Endothelial cell of umbilical vein (primary cell): ENCODE measurements at regions not wholly inside any gene's neighbourhood (a gene's known extent, or its start where the extent isn't known, plus 50 kb on each side); places are given as distances from the start of the nearest gene placed in this dataset.

Experiments
- BruUV-seq: library from RNA; stranded (reverse); fragments of 400-500 nt; replicated peaks from 2 replicates; lab custom pipeline; 2021; lab: Mats Ljungman, UMichigan
- CTCF ChIA-PET: fragments of 300-600, 350-600 bp; sonication (Branson Sonifier 250); formaldehyde crosslinking; loops from one replicate; lab custom pipeline; 2021; ENCODE audit warnings: antibody characterized with exemption, inconsistent platforms; lab: Charles Lee
- POLR2A ChIA-PET: fragments of 300-600, 350-600 bp; sonication (Branson Sonifier 250); formaldehyde crosslinking; loops from one replicate; lab custom pipeline; 2021; ENCODE audit warnings: antibody characterized with exemption, inconsistent platforms; lab: Charles Lee
- DNase-seq: peaks from one replicate; pipeline ENCODE4 v3.0.0-alpha.2; 2011; ENCODE audit warnings: low read depth, low spot score
- FAIRE-seq: peaks from 2 replicates; lab custom pipeline; 2011; peaks lifted over from hg19 to GRCh38; lab: Jason Lieb, UNC
- H2AFZ ChIP-seq: 2 replicates; pipeline ENCODE4 v1.6.0; 2012; ENCODE audit warnings: low read depth, low read length, control low read depth, inconsistent platforms
- H3K27ac ChIP-seq: 2 replicates; pipeline ENCODE4 v1.5.1; 2011; ENCODE audit warnings: low read depth, mild to moderate bottlenecking, control low read depth, low read length, moderate library complexity; ENCODE audit not compliant: insufficient read depth
- H3K27me3 ChIP-seq, 2 experiments: 2 replicates each; pipeline versions ENCODE4 v1.6.0 to v1.6.1; 2011; ENCODE audit warnings: low read length in 2 of 2, mixed read lengths in 1 of 2; ENCODE audit not compliant: control insufficient read depth in 2 of 2, insufficient read depth in 2 of 2
- H3K36me3 ChIP-seq, 2 experiments: 2 replicates in 1 of 2; 3 replicates in 1 of 2; pipeline ENCODE4 v1.5.1; 2011; ENCODE audit warnings: low read length in 2 of 2, mild to moderate bottlenecking in 1 of 2, moderate library complexity in 1 of 2; ENCODE audit not compliant: control insufficient read depth in 2 of 2, insufficient read depth in 2 of 2; ENCODE audit errors: extremely low read depth in 1 of 2
- H3K4me1 ChIP-seq: 3 replicates; pipeline ENCODE4 v1.5.1; 2011; ENCODE audit warnings: mild to moderate bottlenecking, low read length; ENCODE audit not compliant: control insufficient read depth, insufficient read depth; ENCODE audit errors: extremely low read depth
- H3K4me2 ChIP-seq: 2 replicates; pipeline ENCODE4 v1.6.1; 2011; ENCODE audit warnings: low read length, control low read depth, mixed read lengths; ENCODE audit not compliant: insufficient read depth
- H3K4me3 ChIP-seq, 3 experiments: fragments of 200-600 bp in 1 of 3; sonication (generic), shearing (Covaris generic) in 1 of 3; replicated peaks in 1 of 3; 2 replicates each; pipeline ENCODE4 v1.5.1; 2011 to 2016; ENCODE audit warnings: control low read depth in 3 of 3, low read length in 3 of 3, mild to moderate bottlenecking in 2 of 3, inconsistent platforms in 1 of 3, low read depth in 1 of 3, moderate library complexity in 1 of 3; ENCODE audit not compliant: insufficient read depth in 1 of 3
- H3K79me2 ChIP-seq: 2 replicates; pipeline ENCODE4 v1.6.0; 2012; ENCODE audit warnings: low read length, inconsistent platforms; ENCODE audit not compliant: control insufficient read depth, insufficient read depth
- H3K9ac ChIP-seq: replicated peaks from 2 replicates; pipeline ENCODE3; 2011; ENCODE audit warnings: low read length, control low read depth; ENCODE audit not compliant: insufficient read depth; ENCODE audit errors: extremely low read depth
- H3K9me1 ChIP-seq: replicated peaks from 3 replicates; pipeline ENCODE4 v1.6.0; 2011; ENCODE audit warnings: mild to moderate bottlenecking, low read length; ENCODE audit not compliant: control insufficient read depth, insufficient read depth; ENCODE audit errors: extremely low read depth
- H3K9me3 ChIP-seq: replicated peaks from 2 replicates; pipeline ENCODE4 v1.5.1; 2012; ENCODE audit warnings: low read length, inconsistent platforms; ENCODE audit not compliant: control insufficient read depth, insufficient read depth
- H4K20me1 ChIP-seq: replicated peaks from 2 replicates; pipeline ENCODE3; 2011; ENCODE audit warnings: mild to moderate bottlenecking, low read length; ENCODE audit not compliant: control insufficient read depth, insufficient read depth; ENCODE audit errors: extremely low read depth
- EZH2 ChIP-seq: IDR thresholded peaks from 2 replicates; pipeline ENCODE4 v1.6.1; 2012; ENCODE audit warnings: borderline replicate concordance, low read depth, mild to moderate bottlenecking, moderate library complexity, low read length, inconsistent platforms; ENCODE audit not compliant: severe bottlenecking
- FOS ChIP-seq: IDR thresholded peaks from 2 replicates; pipeline ENCODE4 v1.6.1; 2011; ENCODE audit warnings: mild to moderate bottlenecking, low read length, moderate library complexity, borderline replicate concordance; ENCODE audit not compliant: insufficient read depth
- GATA2 ChIP-seq: IDR thresholded peaks from 2 replicates; pipeline ENCODE4 v1.7.0; 2011; ENCODE audit warnings: low read depth, mild to moderate bottlenecking, moderate library complexity, mixed read lengths, low read length; ENCODE audit not compliant: insufficient read length, insufficient read depth
- JUN ChIP-seq: IDR thresholded peaks from 2 replicates; pipeline ENCODE4 v1.6.1; 2011; ENCODE audit warnings: borderline replicate concordance, low read depth; ENCODE audit not compliant: insufficient read length, insufficient read depth
- MYC ChIP-seq: IDR thresholded peaks from one replicate; pipeline ENCODE4 v1.6.1; 2011; ENCODE audit warnings: mild to moderate bottlenecking, low read depth, low read length
- POLR2A ChIP-seq: IDR thresholded peaks from 2 replicates; pipeline ENCODE4 v1.6.1; 2012; ENCODE audit warnings: low read depth, mild to moderate bottlenecking, control low read depth, low read length
- POLR2AphosphoS5 ChIP-seq: IDR thresholded peaks from 2 replicates; pipeline ENCODE4 v1.6.1; 2012; ENCODE audit warnings: low read depth, mild to moderate bottlenecking, control low read depth, low read length, moderate library complexity; ENCODE audit not compliant: insufficient read depth
- dilution Hi-C: fragments of 300-500 bp; cut with MboI; formaldehyde crosslinking; loops from one replicate; pipeline ENCODE4 v1.15.0; 2019; ENCODE audit warnings: low sequenced_read_pairs; ENCODE audit not compliant: extremely low pct_ligation_motif_present
- intact Hi-C: fragments of 100-400 bp; cut with micrococcal nuclease; formaldehyde crosslinking; loops from one replicate; pipeline ENCODE4 v1.10.0; 2022
- TF ChIP-seq, protein P1 (sequence below), 2 donors: IDR thresholded peaks; 1 replicate in 1 of 2; 2 replicates in 1 of 2; pipeline ENCODE4 v1.5.1; 2011; ENCODE audit warnings: low read length in 2 of 2, mild to moderate bottlenecking in 2 of 2, moderate library complexity in 2 of 2, control low read depth in 1 of 2, inconsistent platforms in 1 of 2, low read depth in 1 of 2; ENCODE audit not compliant: insufficient read depth in 1 of 2; ENCODE audit errors: extremely low read depth in 1 of 2
- TF ChIP-seq, protein P2 (sequence below): IDR thresholded peaks from 2 replicates; pipeline ENCODE4 v1.6.1; 2011; ENCODE audit not compliant: insufficient read depth, insufficient read length

GRCh38 chr19:14325134-14325533 is 56.1 kb upstream of the ADGRE5 start:
- Histone ChIP-seq H3K9me3 (no peaks in the 10 kb centered on the region), H3K4me3 (no peak overlapping the region), H3K4me1 (no peaks in the 10 kb centered on the region), H3K9me1 (no peaks in the 10 kb centered on the region), H4K20me1 (no peaks in the 10 kb centered on the region), H3K4me2 (no peak overlapping the region), H3K27me3 (no peaks in the 10 kb centered on the region), H3K36me3 (no peaks in the 10 kb centered on the region), H2AFZ (no peak overlapping the region), H3K27ac (no peak overlapping the region), H3K9ac (no peak overlapping the region), H3K79me2 (no peaks in the 10 kb centered on the region)
- CTCF ChIA-PET, result interaction anchor here (1.1 to 1.5 kb wide), 2 partner anchors 36 to 188 kb away, joined by 3 read pairs; partner anchors contain the start of gene ASF1B
- POLR2A ChIA-PET, result no interaction called here
- no peak for TF ChIP-seq GATA2
- no peak for TF ChIP-seq EZH2
- no peak for TF ChIP-seq MYC
- TF ChIP-seq, protein P1, sequence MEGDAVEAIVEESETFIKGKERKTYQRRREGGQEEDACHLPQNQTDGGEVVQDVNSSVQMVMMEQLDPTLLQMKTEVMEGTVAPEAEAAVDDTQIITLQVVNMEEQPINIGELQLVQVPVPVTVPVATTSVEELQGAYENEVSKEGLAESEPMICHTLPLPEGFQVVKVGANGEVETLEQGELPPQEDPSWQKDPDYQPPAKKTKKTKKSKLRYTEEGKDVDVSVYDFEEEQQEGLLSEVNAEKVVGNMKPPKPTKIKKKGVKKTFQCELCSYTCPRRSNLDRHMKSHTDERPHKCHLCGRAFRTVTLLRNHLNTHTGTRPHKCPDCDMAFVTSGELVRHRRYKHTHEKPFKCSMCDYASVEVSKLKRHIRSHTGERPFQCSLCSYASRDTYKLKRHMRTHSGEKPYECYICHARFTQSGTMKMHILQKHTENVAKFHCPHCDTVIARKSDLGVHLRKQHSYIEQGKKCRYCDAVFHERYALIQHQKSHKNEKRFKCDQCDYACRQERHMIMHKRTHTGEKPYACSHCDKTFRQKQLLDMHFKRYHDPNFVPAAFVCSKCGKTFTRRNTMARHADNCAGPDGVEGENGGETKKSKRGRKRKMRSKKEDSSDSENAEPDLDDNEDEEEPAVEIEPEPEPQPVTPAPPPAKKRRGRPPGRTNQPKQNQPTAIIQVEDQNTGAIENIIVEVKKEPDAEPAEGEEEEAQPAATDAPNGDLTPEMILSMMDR (IDR thresholded peaks at IDR 0.05; ENCODE audit: extremely low read depth in 1 of 2, insufficient read depth in 1 of 2, low read depth in 1 of 2, low read length in 2 of 2), result no peak
- no peak for TF ChIP-seq FOS
- no peak for TF ChIP-seq POLR2AphosphoS5
- TF ChIP-seq, protein P2, sequence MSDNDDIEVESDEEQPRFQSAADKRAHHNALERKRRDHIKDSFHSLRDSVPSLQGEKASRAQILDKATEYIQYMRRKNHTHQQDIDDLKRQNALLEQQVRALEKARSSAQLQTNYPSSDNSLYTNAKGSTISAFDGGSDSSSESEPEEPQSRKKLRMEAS, result no peak
- no peak for TF ChIP-seq JUN
- TF ChIP-seq POLR2A, result no peak
- DNase-seq (no peak), FAIRE-seq (no peak)
- dilution Hi-C loops (no loop called here), intact Hi-C loops (no loop called here)
- no TSS peak for BruUV-seq
